ENCODE measurements at regions not wholly inside any gene's neighbourhood (a gene's known extent, or its start where the extent isn't known, plus 50 kb on each side); places are given as distances from the start of the nearest gene placed in this dataset.

- DNase-seq = no peak
Observed at GRCh38 chr13:91168386-91168711, 179.1 kb upstream of the MIR17HG start.

DNA sequence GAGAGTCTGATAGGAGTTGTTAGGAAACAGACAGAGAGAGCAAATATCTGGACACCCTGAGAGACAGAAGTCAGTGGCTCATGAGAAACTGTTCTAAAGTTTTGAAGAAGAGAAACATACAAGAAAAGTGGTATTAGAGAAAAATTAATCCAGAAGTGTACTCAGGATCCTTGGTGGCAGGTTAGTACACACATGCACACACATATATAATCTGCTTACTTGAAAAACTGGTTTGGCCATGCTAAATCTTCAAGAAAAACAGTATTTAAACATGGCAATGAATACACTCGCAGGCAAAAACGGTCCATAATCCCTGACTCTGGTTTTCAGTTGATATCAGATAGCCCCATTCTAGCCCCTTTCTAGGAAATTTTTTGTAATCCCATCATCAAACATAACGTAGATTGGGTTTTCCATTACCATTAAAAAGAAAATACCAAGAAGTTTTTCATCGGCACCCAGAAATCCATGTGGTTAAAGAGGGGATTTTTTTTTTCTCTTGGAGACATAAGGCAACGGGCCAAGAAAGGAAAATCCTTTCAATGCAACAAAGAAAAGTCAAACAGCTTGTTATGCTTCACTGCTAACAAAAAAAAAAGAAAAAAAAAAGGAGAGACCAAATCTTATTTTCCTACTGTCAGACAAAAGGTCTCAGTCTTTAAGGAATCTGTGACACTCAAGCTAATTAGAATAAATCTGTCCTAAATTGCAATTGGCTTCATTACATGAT, 178.0 kb upstream of the MIR17HG start:
- no peak for DNase-seq

- DNase-seq = no peak
Observed at GRCh38 chr13:91172160-91172559, 175.3 kb upstream of the MIR17HG start.

DNA sequence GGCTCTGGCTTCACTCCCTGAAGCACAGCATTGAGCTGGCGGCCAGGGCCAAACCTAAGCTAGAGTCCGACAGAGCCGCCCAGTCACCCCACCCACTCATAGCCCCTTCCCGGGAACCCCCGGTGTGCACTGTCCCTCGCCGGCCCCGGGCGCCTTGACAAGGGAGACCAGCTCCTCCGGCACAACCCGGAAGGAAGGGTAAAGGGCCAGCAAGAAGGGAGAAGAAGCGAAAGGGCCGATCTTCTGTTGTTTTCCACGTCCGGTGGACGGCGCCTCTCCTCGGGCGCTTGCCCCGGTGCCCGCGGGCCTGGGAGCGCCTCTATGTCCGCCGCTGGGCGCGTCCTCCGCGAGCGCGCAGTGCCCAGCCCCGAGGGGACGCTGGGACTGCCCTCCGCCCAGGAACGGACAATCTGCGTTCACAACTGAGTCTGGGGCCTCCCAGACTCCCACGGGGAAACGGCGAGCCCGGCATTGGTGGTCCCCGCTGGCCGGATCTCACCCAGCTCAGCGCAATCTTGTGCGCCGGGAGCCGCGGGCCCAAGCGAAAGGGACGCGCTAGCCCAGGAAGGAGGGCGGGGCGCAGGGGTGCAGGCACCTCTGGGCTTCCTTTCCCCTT, 172.5 kb upstream of the MIR17HG start:
- no peak for DNase-seq

DNA sequence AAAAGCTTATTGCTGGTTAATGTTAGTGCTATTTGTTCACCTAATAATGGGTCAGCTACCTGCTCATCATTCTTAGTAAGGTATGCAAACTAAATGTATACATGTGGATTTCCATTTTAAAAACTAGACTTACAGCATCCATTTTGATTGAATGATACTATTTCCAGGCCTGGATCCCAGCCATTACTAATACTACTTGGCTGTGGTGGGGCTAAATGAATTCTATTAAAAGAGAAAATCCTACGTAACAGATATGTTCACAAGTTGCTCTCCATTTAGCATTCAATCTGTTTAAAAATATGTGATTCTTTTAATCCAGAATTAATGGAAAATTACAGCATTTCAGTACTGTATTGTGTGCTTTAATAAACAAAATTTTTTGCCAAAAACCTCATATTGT, 169.4 kb upstream of the MIR17HG start:
- no peak for DNase-seq

- DNase-seq = no peak
Observed at GRCh38 chr13:91181892-91182291, 165.6 kb upstream of the MIR17HG start.

DNA sequence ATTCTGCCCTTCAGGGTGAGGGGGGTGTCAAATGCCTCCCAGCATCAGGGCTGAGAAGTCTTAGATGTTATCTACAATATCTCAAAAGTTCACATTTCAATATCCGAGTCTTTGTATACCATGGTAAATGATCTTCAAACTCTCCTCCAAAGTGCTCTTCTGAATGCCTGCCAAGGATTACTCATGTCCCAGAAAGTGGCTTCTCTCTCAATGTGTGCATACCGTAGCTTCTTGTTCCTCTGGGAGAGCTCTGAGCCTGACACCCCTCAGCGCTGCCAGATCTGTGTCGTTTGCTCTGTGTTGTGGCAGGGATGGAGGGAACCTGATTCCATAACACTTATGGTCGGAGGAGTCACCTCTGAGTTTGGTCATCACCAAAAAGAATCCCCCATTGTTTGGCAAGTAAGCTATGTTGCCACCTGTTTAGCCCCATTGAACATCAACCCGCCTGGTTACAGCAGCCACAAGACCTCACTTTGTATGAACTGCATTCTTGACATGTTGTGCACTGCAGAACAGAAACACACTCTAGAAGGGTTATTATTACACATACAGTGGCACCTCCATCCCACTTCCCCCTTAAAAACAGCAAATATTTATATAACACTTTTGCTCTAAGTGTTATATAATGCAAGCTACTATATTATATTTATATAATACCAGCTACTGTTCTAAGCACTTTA, 163.1 kb upstream of the MIR17HG start:
- no peak for DNase-seq

DNA sequence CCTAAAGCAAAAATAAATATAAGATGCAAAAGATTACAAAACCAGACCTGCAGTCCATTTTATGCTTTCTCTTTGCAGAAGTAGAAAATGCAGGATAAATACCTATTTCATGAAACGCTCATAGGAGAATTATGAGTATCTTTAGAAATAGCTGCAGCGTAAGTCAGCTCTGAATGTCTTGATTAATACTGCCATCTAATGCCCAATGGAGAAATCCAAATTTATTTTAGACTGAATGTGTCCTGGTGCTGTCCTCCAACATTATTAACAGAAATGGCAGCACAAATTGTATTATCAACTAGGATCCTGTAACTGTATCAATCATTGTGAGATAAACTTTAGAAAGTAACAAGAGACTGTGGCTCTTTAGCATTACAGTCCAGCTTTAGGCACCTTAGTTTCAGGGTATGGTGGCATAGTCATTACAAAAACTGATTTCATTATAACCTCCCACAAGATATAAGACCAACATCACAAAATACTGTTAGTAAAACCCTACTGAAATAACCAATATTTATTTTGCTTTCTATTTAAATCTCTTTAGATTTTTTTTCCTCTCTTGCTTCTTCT, 162.1 kb upstream of the MIR17HG start:
- DNase-seq = no peak

- DNase-seq = no peak
Observed at GRCh38 chr13:91187522-91187921, 160.0 kb upstream of the MIR17HG start.

GRCh38 chr13:91189506-91189905, 158.0 kb upstream of the MIR17HG start:
- no peak for DNase-seq

DNA sequence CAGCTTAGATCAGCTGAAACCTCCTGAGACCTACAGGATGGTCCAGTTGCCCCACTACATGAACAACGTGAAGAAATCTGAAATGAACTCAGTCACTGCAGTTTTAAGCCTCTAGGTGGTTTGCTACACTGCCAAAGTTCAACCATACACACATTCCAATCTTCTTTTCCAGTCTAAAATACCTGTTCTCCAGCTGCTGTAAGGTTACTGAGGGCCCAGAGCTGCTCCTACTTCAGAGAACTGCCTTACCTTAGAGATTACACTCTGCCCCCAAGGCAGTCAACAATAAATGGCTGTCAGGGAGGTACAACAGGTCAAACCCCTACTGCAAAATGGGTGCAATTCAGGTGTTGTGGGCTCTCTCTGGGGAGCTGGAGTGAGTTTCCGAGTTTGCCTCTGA, 154.1 kb upstream of the MIR17HG start:
- DNase-seq = no peak

GRCh38 chr13:91195789-91196188, 151.7 kb upstream of the MIR17HG start:
- DNase-seq = no peak

GRCh38 chr13:91196958-91197357, 150.5 kb upstream of the MIR17HG start:
- DNase-seq = no peak

DNA sequence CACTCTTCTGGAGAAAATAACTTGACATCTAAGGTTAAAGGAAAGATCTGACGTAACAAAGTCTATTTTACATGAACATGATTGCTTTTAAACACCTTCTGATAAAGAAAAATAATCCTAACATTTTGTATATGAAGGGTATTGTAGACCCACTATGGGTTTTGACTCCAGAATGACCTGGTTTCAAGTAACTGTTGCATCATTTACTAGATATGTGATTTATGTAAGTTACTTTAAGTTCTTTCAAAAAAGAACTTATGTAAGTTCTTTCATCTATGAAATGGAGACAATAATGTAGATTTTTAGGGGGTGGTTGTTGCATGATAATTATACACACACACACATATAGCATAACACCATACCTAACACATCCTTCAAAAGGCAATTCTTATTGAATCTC, 147.6 kb upstream of the MIR17HG start:
- DNase-seq = no peak

DNA sequence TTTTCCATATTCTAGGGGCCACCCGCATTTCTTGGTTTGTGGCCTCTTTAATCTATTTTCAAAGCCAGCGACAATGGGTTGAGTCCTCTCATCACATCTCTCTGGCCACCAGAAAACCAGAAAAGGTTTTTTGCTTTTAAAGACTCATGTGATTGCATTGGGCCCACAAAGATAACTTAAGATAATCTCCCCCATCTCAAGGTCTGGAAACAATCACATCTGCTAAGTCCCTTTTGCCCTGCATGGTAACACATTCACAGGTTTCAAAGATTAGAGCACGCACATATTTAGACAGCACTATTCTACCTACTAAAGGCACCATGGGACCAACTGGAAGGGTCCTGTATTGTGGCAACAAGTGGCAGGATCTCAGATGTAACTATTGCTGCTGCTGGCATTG, 147.0 kb upstream of the MIR17HG start:
- no peak for DNase-seq

DNA sequence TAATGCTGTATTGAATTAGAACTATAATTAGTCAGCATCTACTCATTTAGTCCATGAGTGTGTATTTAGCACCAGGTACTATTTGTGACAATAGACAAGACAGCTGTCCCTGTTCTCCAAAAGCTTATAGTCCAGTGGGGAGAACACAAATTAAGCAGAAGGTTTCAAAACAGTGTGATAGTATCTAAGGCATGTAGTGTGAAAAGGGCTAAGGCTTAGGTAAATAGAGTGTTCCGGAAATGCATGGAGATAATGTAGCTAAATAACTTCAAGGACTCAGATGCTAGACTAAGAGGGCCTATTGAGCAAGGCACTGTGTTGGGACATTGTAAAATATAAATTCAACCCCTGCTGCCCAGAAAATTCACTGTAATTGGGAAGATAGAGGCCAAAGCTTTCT, 144.1 kb upstream of the MIR17HG start:
- no peak for DNase-seq

- no peak for DNase-seq
Observed at GRCh38 chr13:91207261-91207660, 140.2 kb upstream of the MIR17HG start.

GRCh38 chr13:91211510-91211909, 136.0 kb upstream of the MIR17HG start:
- no peak for DNase-seq

DNA sequence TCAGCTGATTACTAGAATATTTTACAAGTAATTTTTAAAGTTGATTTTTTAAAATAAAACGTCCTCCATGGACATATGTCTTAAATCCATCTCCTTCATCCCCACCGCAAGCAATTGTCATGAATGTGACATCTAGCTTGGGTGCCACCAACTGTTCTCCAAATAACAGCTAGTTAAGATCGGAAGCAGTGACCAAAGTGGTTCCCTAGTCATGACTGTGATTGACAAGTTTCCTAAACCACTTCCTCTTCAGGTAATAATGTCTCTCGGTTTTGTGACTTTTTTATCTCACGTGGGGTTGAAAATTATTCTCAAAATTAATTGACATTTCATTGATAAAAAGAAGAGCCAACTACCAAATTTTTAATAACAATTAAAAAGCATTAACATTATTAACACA, 135.3 kb upstream of the MIR17HG start:
- no peak for DNase-seq

DNA sequence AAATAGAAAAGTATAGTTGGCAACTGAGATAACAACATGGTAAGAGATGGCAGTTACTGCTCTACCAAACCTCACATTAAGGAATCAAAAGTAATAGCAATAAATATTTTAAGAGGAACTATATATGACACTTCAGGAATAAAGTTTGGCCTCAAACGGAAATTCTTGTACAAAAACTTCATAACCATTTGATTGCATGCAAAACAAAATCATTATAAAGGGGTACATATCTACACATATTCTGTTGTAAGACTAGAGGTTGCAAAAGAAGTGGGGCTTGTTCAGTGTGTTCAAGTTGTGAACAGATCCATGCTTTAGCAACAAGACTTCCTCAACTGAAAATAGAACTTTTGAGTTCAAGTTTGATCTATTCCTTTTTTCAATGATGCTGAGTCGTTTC, 133.5 kb upstream of the MIR17HG start:
- DNase-seq = no peak

DNA sequence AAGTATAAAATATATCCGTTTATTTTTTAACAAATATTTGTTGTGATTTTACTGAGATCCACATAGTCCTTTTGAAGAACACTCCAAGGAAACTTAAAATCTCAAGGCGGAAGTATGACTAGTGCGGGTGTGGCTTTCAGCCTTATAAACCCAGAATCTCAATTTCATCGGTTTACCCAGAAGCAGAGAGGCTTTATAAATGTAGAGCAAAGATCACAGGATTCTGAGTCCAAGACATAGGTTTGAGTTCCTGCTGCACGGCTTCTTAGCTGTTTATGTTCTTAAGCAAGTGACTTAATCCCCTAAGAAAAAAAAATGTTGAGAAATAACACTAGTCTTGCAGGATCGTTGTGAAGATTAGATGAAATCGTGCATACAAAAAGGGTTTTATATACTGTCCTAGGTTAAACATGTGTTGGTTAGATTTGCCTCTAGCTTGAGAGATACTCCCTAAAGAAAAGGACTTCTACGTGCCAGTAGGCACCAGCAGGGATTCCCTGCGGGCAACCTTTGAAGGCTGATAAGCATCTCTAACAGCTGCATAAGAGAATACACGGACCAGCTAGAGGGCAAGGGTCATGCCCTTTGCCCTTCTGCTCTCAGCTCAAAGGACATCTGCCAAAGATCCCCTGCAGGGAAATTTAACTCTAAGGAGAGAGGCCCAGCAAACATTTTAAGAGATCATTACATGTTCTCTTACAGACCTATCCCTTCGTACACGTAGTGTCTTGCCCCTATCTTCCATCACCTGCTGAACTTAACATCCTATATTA, 130.4 kb upstream of the MIR17HG start:
- DNase-seq = no peak

DNA sequence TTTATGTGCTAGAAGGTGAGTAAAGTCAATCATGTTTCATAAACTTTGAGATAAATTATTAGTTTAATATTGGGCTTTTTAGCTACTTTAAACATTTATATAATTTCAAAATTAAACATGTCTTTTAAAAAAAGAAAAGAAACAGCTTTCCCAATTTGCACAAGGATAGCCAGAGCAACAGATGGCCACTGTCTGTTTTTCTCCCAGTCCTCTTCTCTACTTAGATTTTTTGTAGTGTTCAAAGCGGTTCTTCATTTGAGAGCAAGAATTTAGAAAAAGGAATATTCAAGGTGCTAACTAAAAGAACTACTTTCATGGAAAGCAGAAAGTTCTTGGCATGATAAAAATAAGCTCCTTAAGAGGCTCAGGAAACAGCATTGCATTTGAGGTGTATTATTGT, 128.3 kb upstream of the MIR17HG start:
- DNase-seq = no peak

DNA sequence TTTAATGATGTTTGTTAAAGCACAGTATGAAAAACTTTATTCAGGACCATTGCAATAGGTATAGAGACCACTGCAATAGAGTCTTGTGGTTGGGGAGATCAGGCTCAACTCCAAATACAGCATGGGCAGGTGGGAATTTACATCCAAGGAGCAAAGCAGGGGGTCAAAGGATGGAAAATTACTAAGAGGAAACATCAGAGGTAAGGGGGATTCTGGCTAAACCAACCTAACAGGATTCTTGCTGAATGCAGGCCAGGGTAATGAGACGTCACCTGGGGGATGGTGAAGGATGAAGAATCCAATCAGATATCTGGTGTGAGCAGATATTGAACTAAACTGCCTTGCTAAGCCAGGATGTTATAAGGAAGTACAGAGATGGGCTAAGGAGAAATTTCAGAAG, 126.6 kb upstream of the MIR17HG start:
- DNase-seq = no peak

All from activated T-cell treated with anti-CD3 and anti-CD28 coated beads, Interleukin-2, amount 50 U/mL, for 48 hours (primary cell).